WTC11 (cell line): ENCODE measurements at regions not wholly inside any gene's neighbourhood (a gene's known extent, or its start where the extent isn't known, plus 50 kb on each side); places are given as distances from the start of the nearest gene placed in this dataset.

ENCODE experiments used
- ATF3 ChIP-seq: sonication (generic); formaldehyde crosslinking; conservative IDR thresholded peaks from 2 replicates; pipeline ENCODE4 v1.8.1; 2022; ENCODE audit warnings: mild to moderate bottlenecking, missing genetic modification reagents
- CREB1 ChIP-seq: sonication (generic); formaldehyde crosslinking; IDR thresholded peaks from 2 replicates; pipeline ENCODE4 v1.8.0; 2023; ENCODE audit warnings: mild to moderate bottlenecking, missing genetic modification reagents
- CTCF ChIP-seq: fragments of 200-600 bp; IDR thresholded peaks from 2 replicates; pipeline ENCODE4 v1.8.0; 2022; ENCODE audit warnings: antibody characterized with exemption
- JUN ChIP-seq: sonication (generic); formaldehyde crosslinking; IDR thresholded peaks from 2 replicates; pipeline ENCODE4 v1.8.0; 2023; ENCODE audit warnings: mild to moderate bottlenecking, missing genetic modification reagents
- TEAD4 ChIP-seq: sonication (generic); formaldehyde crosslinking; IDR thresholded peaks from 2 replicates; pipeline ENCODE4 v1.8.0; 2022; ENCODE audit warnings: mild to moderate bottlenecking, missing genetic modification reagents
- USF2 ChIP-seq: sonication (generic); formaldehyde crosslinking; IDR thresholded peaks from 2 replicates; pipeline ENCODE4 v1.8.1; 2023; ENCODE audit warnings: mild to moderate bottlenecking, missing genetic modification reagents, moderate library complexity
- TF ChIP-seq, protein P1 (sequence below): sonication (generic); formaldehyde crosslinking; IDR thresholded peaks from 2 replicates; pipeline ENCODE4 v1.8.1; 2023; ENCODE audit warnings: mild to moderate bottlenecking, missing genetic modification reagents
- TF ChIP-seq, protein P2 (sequence below): sonication (generic); formaldehyde crosslinking; IDR thresholded peaks from 2 replicates; pipeline ENCODE4 v1.8.0; 2022; ENCODE audit warnings: mild to moderate bottlenecking, missing genetic modification reagents

DNA sequence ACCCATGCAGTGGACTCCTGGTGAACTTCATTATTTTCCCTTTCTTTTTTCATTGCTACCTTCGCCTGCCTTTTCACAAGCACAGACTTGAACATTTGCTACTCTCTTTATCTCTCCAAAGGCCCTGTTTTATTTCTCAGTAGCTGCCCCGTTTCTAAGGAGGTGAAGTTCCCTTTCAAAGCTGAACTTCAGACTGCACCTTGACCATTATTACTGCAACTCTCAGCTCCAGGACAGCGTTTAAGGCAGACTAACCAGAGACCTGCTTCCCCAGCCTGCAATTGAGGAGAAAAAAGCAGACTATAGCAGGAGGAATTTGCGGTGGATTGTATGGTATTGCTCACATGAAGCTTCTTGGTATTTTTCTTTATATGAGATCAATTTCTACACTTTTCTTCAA, 460.7 kb downstream of the CBLN4 start:
- no peak for TF ChIP-seq CTCF
- TF ChIP-seq ATF3, result no peak
- TF ChIP-seq, protein P1, sequence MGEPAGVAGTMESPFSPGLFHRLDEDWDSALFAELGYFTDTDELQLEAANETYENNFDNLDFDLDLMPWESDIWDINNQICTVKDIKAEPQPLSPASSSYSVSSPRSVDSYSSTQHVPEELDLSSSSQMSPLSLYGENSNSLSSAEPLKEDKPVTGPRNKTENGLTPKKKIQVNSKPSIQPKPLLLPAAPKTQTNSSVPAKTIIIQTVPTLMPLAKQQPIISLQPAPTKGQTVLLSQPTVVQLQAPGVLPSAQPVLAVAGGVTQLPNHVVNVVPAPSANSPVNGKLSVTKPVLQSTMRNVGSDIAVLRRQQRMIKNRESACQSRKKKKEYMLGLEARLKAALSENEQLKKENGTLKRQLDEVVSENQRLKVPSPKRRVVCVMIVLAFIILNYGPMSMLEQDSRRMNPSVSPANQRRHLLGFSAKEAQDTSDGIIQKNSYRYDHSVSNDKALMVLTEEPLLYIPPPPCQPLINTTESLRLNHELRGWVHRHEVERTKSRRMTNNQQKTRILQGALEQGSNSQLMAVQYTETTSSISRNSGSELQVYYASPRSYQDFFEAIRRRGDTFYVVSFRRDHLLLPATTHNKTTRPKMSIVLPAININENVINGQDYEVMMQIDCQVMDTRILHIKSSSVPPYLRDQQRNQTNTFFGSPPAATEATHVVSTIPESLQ (CRISPR knock-in tag), result no peak
- no peak for TF ChIP-seq CREB1 (CRISPR knock-in tag)
- TF ChIP-seq, protein P2, sequence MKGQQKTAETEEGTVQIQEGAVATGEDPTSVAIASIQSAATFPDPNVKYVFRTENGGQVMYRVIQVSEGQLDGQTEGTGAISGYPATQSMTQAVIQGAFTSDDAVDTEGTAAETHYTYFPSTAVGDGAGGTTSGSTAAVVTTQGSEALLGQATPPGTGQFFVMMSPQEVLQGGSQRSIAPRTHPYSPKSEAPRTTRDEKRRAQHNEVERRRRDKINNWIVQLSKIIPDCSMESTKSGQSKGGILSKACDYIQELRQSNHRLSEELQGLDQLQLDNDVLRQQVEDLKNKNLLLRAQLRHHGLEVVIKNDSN, result no peak
- no peak for TF ChIP-seq USF2 (CRISPR knock-in tag)
- no peak for TF ChIP-seq TEAD4
- no peak for TF ChIP-seq JUN
